ENCODE measurements at regions not wholly inside any gene's neighbourhood (a gene's known extent, or its start where the extent isn't known, plus 50 kb on each side); places are given as distances from the start of the nearest gene placed in this dataset.
"Not testable (repeated sequence)": the region's sequence is repeated elsewhere in the genome, so short reads cannot be mapped to it uniquely, and the experiment has no call there.

DNA sequence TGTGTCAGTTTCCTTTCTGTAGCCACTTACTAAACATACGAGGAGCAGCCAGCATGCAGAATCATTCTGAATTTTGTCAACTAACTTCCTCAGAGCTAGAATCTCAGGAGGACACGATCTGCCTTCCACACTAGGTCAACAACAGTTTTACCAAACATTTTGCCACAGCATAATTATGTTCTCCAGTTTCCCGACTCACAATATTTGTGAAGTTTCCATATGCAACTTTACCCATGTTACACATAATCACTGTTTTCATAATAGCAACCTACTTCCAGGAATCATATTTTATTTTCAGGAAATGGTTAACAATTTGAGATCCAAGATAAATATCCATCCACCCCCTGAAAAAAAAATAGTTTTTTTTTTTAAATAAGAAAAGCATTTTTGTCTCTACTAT is 595.0 kb downstream of the PYDC2 start:
- Histone ChIP-seq H3K9ac (ENCODE audit: low read length in 5 of 5) (no peak overlapping the region), H3K27ac (ENCODE audit: low read depth, low read length) (no peak overlapping the region)

DNA sequence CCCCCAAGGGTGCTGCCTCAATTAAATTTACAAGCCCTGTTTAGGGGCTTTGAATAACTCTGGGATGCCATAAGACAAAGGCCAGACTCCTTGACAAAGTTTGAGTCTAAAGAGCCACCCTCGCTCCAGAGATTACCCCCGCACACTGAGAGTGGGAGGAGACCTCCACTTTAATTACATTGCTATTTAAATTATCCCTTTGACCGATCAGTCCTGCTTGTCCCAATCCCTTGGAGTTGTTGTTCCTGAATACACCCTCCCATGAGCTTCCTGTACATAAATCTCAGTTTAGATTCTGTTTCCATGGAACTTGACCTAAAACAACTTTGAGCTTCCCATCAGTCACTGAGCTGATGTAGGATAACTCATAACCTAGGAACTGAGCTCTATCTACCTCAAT is 596.3 kb downstream of the PYDC2 start:
- Histone ChIP-seq H3K9ac (ENCODE audit: low read length in 5 of 5) (no peak overlapping the region), H3K27ac (ENCODE audit: low read depth, low read length) (no peak overlapping the region), H3K36me3 (ENCODE audit: control insufficient read depth in 5 of 5, insufficient read depth in 5 of 5, low read length in 5 of 5) (no peaks in the 10 kb centered on the region), H3K9me3 (ENCODE audit: control insufficient read depth in 5 of 5, low read length in 5 of 5) (no peaks in the 10 kb centered on the region), H3K27me3 (ENCODE audit: control insufficient read depth in 5 of 5, insufficient read depth in 4 of 5, low read length in 5 of 5) (no peaks in the 10 kb centered on the region), H3K4me3 (ENCODE audit: low read depth in 1 of 5, low read length in 5 of 5) (no peak overlapping the region), H3K4me1 (ENCODE audit: control insufficient read depth in 5 of 5, insufficient read depth in 5 of 5, low read length in 5 of 5) (no peaks in the 10 kb centered on the region)

More for the DNA sequence above, 595.0 kb downstream of the PYDC2 start:
- Histone ChIP-seq H3K27me3 (ENCODE audit: control insufficient read depth in 5 of 5, insufficient read depth in 4 of 5, low read length in 5 of 5) (no peaks in the 10 kb centered on the region), H3K36me3 (ENCODE audit: control insufficient read depth in 5 of 5, insufficient read depth in 5 of 5, low read length in 5 of 5) (no peaks in the 10 kb centered on the region), H3K4me3 (ENCODE audit: low read depth in 1 of 5, low read length in 5 of 5) (no peak overlapping the region), H3K4me1 (ENCODE audit: control insufficient read depth in 5 of 5, insufficient read depth in 5 of 5, low read length in 5 of 5) (no peaks in the 10 kb centered on the region), H3K9me3 (ENCODE audit: control insufficient read depth in 5 of 5, low read length in 5 of 5) (no peaks in the 10 kb centered on the region)

DNA sequence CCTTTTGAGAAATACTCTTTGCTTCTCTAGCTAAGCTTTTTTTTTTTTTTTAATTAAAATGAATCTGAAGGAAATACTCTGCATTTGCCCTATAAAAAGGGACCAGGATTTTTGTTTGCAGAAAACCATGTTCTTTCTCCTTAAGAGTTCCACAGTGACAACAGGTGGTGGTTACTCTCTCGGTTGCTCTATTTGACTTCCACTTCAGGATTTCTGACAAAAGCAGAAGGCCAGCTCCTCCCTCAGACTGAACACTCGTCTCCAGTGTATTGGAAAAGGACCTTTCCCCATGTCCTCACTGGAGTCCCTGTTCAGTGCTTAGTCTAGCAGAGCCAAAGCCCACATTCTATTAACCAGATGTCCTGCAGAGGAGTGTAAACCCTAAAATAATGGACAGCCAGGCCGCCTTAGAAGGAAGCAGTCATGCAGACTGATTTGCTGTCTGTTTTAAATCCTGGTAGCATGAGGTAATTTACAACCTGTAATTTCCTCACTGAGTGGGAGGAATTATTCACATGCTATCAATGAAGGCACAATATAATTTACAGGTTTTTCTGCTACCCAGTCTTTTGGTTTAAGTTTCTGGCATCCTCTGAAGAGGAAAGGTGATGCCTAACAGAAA is 599.3 kb downstream of the PYDC2 start:
- H3K27me3 ChIP-seq (ENCODE audit: control insufficient read depth in 5 of 5, insufficient read depth in 4 of 5, low read length in 5 of 5), result no peaks in the 10 kb centered on the region
- no peaks in the 10 kb centered on the region for H3K9me3 ChIP-seq (ENCODE audit: control insufficient read depth in 5 of 5, low read length in 5 of 5)
- H3K9ac ChIP-seq (ENCODE audit: low read length in 5 of 5), result no peak overlapping the region
- H3K4me1 ChIP-seq (ENCODE audit: control insufficient read depth in 5 of 5, insufficient read depth in 5 of 5, low read length in 5 of 5), result no peaks in the 10 kb centered on the region
- H3K4me3 ChIP-seq (ENCODE audit: low read depth in 1 of 5, low read length in 5 of 5), result no peak overlapping the region
- no peaks in the 10 kb centered on the region for H3K36me3 ChIP-seq (ENCODE audit: control insufficient read depth in 5 of 5, insufficient read depth in 5 of 5, low read length in 5 of 5)
- no peak overlapping the region for H3K27ac ChIP-seq (ENCODE audit: low read depth, low read length)

DNA sequence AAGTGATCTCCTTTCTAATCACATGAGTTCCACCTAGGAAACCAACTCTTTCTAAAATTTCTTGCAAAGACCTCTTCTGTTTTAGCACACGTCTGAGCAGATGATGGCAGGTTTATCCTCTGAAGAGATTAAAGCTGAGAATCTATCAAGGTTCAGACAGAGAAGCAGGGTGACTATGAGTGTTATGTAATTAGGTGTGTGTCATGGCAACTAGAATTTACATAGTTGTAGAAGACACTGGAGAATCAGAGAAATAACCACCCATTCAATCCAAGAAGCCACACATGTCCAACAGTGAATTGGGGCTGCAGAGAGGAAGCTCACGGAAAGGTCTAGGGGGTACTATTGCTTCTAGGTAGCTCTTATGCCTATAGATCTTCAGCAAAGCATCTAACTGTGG is 600.5 kb downstream of the PYDC2 start:
- H3K9me3 ChIP-seq (ENCODE audit: control insufficient read depth in 5 of 5, low read length in 5 of 5), result no peaks in the 10 kb centered on the region
- H3K36me3 ChIP-seq (ENCODE audit: control insufficient read depth in 5 of 5, insufficient read depth in 5 of 5, low read length in 5 of 5), result no peaks in the 10 kb centered on the region
- no peaks in the 10 kb centered on the region for H3K4me1 ChIP-seq (ENCODE audit: control insufficient read depth in 5 of 5, insufficient read depth in 5 of 5, low read length in 5 of 5)
- H3K9ac ChIP-seq (ENCODE audit: low read length in 5 of 5), result no peak overlapping the region
- no peak overlapping the region for H3K27ac ChIP-seq (ENCODE audit: low read depth, low read length)
- H3K4me3 ChIP-seq (ENCODE audit: low read depth in 1 of 5, low read length in 5 of 5), result no peak overlapping the region
- H3K27me3 ChIP-seq (ENCODE audit: control insufficient read depth in 5 of 5, insufficient read depth in 4 of 5, low read length in 5 of 5), result no peaks in the 10 kb centered on the region

DNA sequence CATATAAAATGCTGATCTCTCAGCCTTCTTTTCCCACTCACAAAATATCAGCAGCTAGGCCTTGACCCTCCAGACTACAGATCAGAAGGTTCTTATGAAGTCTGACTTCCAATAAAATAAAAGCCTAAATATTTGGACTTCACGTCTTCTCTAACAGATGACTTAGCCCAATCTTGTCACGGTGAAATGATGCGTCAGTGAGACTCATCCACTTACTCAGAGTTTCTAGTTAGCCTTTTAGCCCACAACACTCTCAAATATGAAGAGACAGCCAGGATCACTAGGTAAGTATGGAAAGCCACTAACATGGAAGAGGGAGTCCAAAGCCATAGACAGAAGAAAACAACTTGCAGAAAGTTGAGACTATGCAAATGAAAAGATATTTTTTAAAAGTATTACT is 601.2 kb downstream of the PYDC2 start:
- Histone ChIP-seq H3K27ac (ENCODE audit: low read depth, low read length) (no peak overlapping the region), H3K9me3 (ENCODE audit: control insufficient read depth in 5 of 5, low read length in 5 of 5) (no peaks in the 10 kb centered on the region), H3K4me1 (ENCODE audit: control insufficient read depth in 5 of 5, insufficient read depth in 5 of 5, low read length in 5 of 5) (no peaks in the 10 kb centered on the region), H3K4me3 (ENCODE audit: low read depth in 1 of 5, low read length in 5 of 5) (no peak overlapping the region), H3K27me3 (ENCODE audit: control insufficient read depth in 5 of 5, insufficient read depth in 4 of 5, low read length in 5 of 5) (no peaks in the 10 kb centered on the region), H3K36me3 (ENCODE audit: control insufficient read depth in 5 of 5, insufficient read depth in 5 of 5, low read length in 5 of 5) (no peaks in the 10 kb centered on the region), H3K9ac (ENCODE audit: low read length in 5 of 5) (no peak overlapping the region)

DNA sequence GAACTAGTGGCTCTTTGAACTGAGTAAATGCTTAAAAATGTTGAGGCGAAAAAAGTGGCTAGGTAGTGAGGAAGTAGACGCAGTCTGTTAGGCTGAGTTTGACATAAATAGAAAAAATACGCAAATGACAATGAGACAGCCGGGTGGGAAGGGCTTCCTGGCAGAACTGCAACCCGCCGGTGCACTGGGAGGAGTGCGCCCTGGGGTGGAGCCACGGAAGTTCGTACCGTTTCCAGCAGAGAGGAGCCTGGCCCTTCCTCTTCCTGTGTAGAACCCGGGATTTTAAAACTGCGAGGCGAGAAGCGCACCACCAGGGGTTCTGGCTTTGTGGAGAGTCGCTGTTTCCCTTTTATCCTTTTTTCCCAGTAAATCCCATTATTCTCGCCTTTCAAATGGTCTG is 602.6 kb downstream of the PYDC2 start:
- Histone ChIP-seq H3K9ac (ENCODE audit: low read length in 5 of 5) (no peak overlapping the region), H3K4me1 (ENCODE audit: control insufficient read depth in 5 of 5, insufficient read depth in 5 of 5, low read length in 5 of 5) (no peaks in the 10 kb centered on the region), H3K9me3 (ENCODE audit: control insufficient read depth in 5 of 5, low read length in 5 of 5) (no peaks in the 10 kb centered on the region), H3K36me3 (ENCODE audit: control insufficient read depth in 5 of 5, insufficient read depth in 5 of 5, low read length in 5 of 5) (no peaks in the 10 kb centered on the region), H3K27me3 (ENCODE audit: control insufficient read depth in 5 of 5, insufficient read depth in 4 of 5, low read length in 5 of 5) (no peaks in the 10 kb centered on the region), H3K4me3 (ENCODE audit: low read depth in 1 of 5, low read length in 5 of 5) (peak overlapping the region in 3 of 5 donors; percentile 28 to 44 (median 37)), H3K27ac (ENCODE audit: low read depth, low read length) (no peak overlapping the region)

DNA sequence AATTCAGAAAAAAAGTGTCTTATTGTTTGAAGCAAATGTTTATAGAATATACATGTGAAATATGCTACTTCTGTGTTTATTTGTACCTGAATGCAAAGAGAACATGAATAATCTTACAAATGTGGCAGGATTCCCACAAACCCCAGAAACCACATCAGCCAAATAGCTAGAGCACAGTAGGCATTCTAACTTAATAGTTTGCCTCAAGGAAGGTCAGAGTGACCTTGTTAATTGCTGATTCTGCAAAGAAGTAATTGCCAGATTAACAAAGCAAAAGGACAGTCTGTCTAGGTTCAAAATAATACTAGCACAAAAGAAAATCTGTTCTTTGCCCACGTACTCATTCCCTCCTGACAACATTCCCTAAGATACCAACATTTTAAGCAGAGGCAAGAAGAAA is 604.0 kb downstream of the PYDC2 start:
- H3K27ac ChIP-seq (ENCODE audit: low read depth, low read length), result no peak overlapping the region
- H3K4me3 ChIP-seq (ENCODE audit: low read depth in 1 of 5, low read length in 5 of 5), result no peak overlapping the region

DNA sequence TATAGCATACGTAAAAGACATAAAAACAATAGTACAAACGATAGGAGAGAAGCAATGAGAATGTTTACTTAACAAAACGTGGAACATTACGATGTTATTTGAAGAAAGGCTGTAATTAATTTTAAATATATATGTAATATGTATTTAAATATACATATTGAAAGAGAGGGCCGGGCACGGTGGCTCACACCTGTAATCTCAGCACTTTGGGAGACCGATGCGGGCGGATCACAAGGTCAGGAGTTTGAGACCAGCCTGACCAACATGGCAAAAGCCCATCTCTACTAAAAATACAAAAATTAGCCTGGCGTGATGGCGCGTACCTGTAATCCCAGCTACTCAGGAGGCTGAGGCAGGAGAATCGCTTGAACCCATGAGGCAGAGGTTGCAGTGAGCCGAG is 605.3 kb downstream of the PYDC2 start:
- H3K4me3 ChIP-seq (ENCODE audit: low read depth in 1 of 5, low read length in 5 of 5); H3K9ac ChIP-seq (ENCODE audit: low read length in 5 of 5); H3K27me3 ChIP-seq (ENCODE audit: control insufficient read depth in 5 of 5, insufficient read depth in 4 of 5, low read length in 5 of 5); H3K27ac ChIP-seq (ENCODE audit: low read depth, low read length); H3K9me3 ChIP-seq (ENCODE audit: control insufficient read depth in 5 of 5, low read length in 5 of 5); H3K36me3 ChIP-seq (ENCODE audit: control insufficient read depth in 5 of 5, insufficient read depth in 5 of 5, low read length in 5 of 5); H3K4me1 ChIP-seq (ENCODE audit: control insufficient read depth in 5 of 5, insufficient read depth in 5 of 5, low read length in 5 of 5): not testable (repeated sequence)

More for the DNA sequence above, 604.0 kb downstream of the PYDC2 start:
- H3K9me3 ChIP-seq (ENCODE audit: control insufficient read depth in 5 of 5, low read length in 5 of 5), result no peaks in the 10 kb centered on the region
- H3K9ac ChIP-seq (ENCODE audit: low read length in 5 of 5), result no peak overlapping the region
- H3K36me3 ChIP-seq (ENCODE audit: control insufficient read depth in 5 of 5, insufficient read depth in 5 of 5, low read length in 5 of 5), result no peaks in the 10 kb centered on the region
- H3K4me1 ChIP-seq (ENCODE audit: control insufficient read depth in 5 of 5, insufficient read depth in 5 of 5, low read length in 5 of 5), result no peaks in the 10 kb centered on the region
- H3K27me3 ChIP-seq (ENCODE audit: control insufficient read depth in 5 of 5, insufficient read depth in 4 of 5, low read length in 5 of 5), result no peaks in the 10 kb centered on the region

DNA sequence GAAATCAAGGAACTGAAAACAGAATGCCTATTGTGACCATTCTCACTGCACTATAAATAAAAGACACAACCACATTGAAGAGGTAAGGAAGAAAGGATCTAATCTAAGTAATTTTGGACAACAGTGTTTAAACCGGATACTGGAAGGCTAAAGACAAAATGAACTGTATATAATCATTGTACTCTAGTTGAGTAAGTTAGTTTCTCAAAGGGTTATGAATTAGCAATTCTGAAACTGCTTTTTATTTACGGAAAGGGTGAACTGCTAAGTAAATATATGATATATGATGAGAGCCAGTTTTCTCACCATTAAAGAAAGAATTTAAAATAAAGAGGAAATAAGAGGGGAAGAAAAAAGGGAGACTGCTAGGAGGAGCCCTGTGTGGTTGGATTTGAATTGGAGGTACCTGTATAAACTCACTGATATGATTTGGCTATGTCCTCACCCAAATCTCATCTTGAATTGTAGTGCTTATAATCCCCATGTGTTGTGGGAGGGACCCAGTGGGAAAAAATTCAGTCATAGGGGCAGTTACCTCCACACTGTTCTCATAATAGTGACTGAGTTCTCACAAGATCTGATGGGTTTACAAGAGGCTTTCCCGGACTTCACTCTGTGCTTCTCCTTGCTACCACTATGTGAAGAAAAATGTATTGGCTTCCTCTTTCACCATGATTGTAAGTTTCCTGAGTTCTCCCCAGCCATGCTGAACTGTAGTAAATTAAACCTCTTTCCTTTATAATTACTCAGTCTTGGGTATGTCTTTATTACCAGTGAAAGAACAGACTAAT is 607.7 kb downstream of the PYDC2 start:
- no peaks in the 10 kb centered on the region for H3K27me3 ChIP-seq (ENCODE audit: control insufficient read depth in 5 of 5, insufficient read depth in 4 of 5, low read length in 5 of 5)
- H3K27ac ChIP-seq (ENCODE audit: low read depth, low read length), result no peak overlapping the region
- H3K36me3 ChIP-seq (ENCODE audit: control insufficient read depth in 5 of 5, insufficient read depth in 5 of 5, low read length in 5 of 5), result no peaks in the 10 kb centered on the region
- no peak overlapping the region for H3K9ac ChIP-seq (ENCODE audit: low read length in 5 of 5)
- H3K4me3 ChIP-seq (ENCODE audit: low read depth in 1 of 5, low read length in 5 of 5), result no peak overlapping the region
- H3K9me3 ChIP-seq (ENCODE audit: control insufficient read depth in 5 of 5, low read length in 5 of 5), result no peaks in the 10 kb centered on the region
- no peaks in the 10 kb centered on the region for H3K4me1 ChIP-seq (ENCODE audit: control insufficient read depth in 5 of 5, insufficient read depth in 5 of 5, low read length in 5 of 5)

DNA sequence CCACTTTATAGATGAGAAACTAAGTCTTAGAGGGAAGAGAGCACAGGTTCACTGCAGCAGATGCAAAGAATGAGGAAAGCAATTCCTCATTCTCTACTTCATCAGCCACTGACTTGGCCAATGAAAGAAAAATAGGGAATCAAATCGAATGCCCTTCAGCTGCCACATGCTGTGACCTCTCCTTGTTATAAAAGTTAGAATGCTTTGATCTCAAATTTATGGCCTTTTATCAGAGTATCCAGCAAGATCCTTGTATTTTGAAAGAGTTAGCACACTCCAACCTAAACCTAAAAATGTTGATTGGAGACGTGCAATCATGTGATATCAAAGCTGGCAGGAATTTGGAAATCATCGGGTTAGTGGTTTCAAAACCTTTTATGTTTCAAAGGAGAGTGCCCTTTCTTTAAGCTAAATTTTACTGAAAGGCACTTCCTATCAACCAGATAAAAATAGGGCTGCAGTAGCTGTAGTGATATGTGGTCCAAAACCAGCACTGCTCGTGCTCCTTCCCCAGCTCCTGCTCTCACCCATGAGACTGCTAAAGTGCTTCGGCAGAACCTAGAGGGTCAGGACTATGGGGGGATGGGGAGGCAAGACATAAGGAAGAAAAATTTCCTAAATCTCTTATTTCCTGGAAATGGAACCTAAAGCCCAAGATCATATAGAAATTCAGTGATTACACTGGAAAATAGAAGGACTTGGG is 617.0 kb downstream of the PYDC2 start:
- Histone ChIP-seq H3K9ac (ENCODE audit: low read length in 5 of 5) (no peak overlapping the region), H3K27ac (ENCODE audit: low read depth, low read length) (no peak overlapping the region), H3K4me3 (ENCODE audit: low read depth in 1 of 5, low read length in 5 of 5) (no peak overlapping the region), H3K4me1 (ENCODE audit: control insufficient read depth in 5 of 5, insufficient read depth in 5 of 5, low read length in 5 of 5) (no peaks in the 10 kb centered on the region), H3K36me3 (ENCODE audit: control insufficient read depth in 5 of 5, insufficient read depth in 5 of 5, low read length in 5 of 5) (no peaks in the 10 kb centered on the region), H3K9me3 (ENCODE audit: control insufficient read depth in 5 of 5, low read length in 5 of 5) (no peaks in the 10 kb centered on the region), H3K27me3 (ENCODE audit: control insufficient read depth in 5 of 5, insufficient read depth in 4 of 5, low read length in 5 of 5) (no peaks in the 10 kb centered on the region)

Data from subcutaneous abdominal adipose tissue (tissue), 5 donors.